ENCODE measurements at regions not wholly inside any gene's neighbourhood (a gene's known extent, or its start where the extent isn't known, plus 50 kb on each side); places are given as distances from the start of the nearest gene placed in this dataset.

GRCh38 chr11:116200564-116200963, 572.2 kb downstream of the BUD13 start:
- WGBS, 2 donors: 87 to 92% methylated on average over 4 to 5 of the region's 8 CpGs
- intact Hi-C loops (cut with DNase I): no loop called here
- TF ChIP-seq POLR2A (IDR thresholded peaks at IDR 0.05) (no peak), CTCF (IDR thresholded peaks at IDR 0.05) (no peak)

GRCh38 chr11:116199182-116199581, 573.6 kb downstream of the BUD13 start:
- 50 to 67% methylated on average over 6 to 8 of the region's 10 CpGs for WGBS, 2 donors
- H3K4me3 ChIP-seq: no peak overlapping the region
- peaks cover 0 to 3% (median 0%) of the 10 kb centered on the region in 4 donors for H3K27me3 ChIP-seq
- no peak for TF ChIP-seq CTCF (IDR thresholded peaks at IDR 0.05)
- no peak for TF ChIP-seq POLR2A (IDR thresholded peaks at IDR 0.05)
- peaks cover 1 to 6% (median 2%) of the 10 kb centered on the region in 3 donors for H3K4me1 ChIP-seq
- H3K27ac ChIP-seq: no peak overlapping the region
- intact Hi-C loops (cut with DNase I): no loop called here
- H3K36me3 ChIP-seq: no peaks in the 10 kb centered on the region
- DNase-seq: no peak
- H3K9me3 ChIP-seq: no peaks in the 10 kb centered on the region

More at GRCh38 chr11:116200564-116200963, 572.2 kb downstream of the BUD13 start:
- no peaks in the 10 kb centered on the region for H3K4me1 ChIP-seq
- H3K27ac ChIP-seq: no peak overlapping the region
- no peaks in the 10 kb centered on the region for H3K9me3 ChIP-seq
- DNase-seq: no peak
- no peak overlapping the region for H3K4me3 ChIP-seq
- H3K27me3 ChIP-seq: peaks cover 0 to 3% (median 0%) of the 10 kb centered on the region in 4 donors
- no peaks in the 10 kb centered on the region for H3K36me3 ChIP-seq

GRCh38 chr11:116194156-116194904, 578.5 kb downstream of the BUD13 start:
- WGBS, 2 donors: 31 to 47% methylated on average over 5 of the region's 5 CpGs
- Histone ChIP-seq H3K9me3 (no peaks in the 10 kb centered on the region), H3K4me1 (peaks cover 10 to 23% (median 10%) of the 10 kb centered on the region in 3 donors), H3K36me3 (no peaks in the 10 kb centered on the region), H3K27me3 (peaks cover 0 to 18% (median 0%) of the 10 kb centered on the region in 4 donors), H3K27ac (peak overlapping the region; percentile 45 to 73 (median 60)), H3K4me3 (peak overlapping the region; percentile 35 to 69 (median 50))
- DNase-seq: no peak
- intact Hi-C loops (cut with DNase I): no loop called here
- TF ChIP-seq CTCF (IDR thresholded peaks at IDR 0.05) (no peak), POLR2A (IDR thresholded peaks at IDR 0.05) (no peak)

- Histone ChIP-seq H3K4me1 (peaks cover 10 to 23% (median 10%) of the 10 kb centered on the region in 3 donors), H3K27ac (peak overlapping the region; percentile 45 to 73 (median 60)), H3K4me3 (peak overlapping the region; percentile 35 to 69 (median 50)), H3K9me3 (no peaks in the 10 kb centered on the region), H3K36me3 (no peaks in the 10 kb centered on the region), H3K27me3 (peaks cover 0 to 18% (median 0%) of the 10 kb centered on the region in 4 donors)
- TF ChIP-seq POLR2A (IDR thresholded peaks at IDR 0.05) (no peak), CTCF (IDR thresholded peaks at IDR 0.05) (peak in 3 of 6 experiments; percentile 9 to 36 (median 18))
- WGBS, 2 donors: 0 to 5% methylated on average over 26 to 31 of the region's 34 CpGs
- DNase-seq: no peak
- intact Hi-C loops (cut with DNase I): no loop called here
Observed at GRCh38 chr11:116193321-116194131, 579.3 kb downstream of the BUD13 start.

Measured in esophagus squamous epithelium (tissue), 5 donors.